Upper lobe of left lung (tissue), 4 donors: ENCODE measurements at regions not wholly inside any gene's neighbourhood (a gene's known extent, or its start where the extent isn't known, plus 50 kb on each side); places are given as distances from the start of the nearest gene placed in this dataset.
"Not testable (repeated sequence)": the region's sequence is repeated elsewhere in the genome, so short reads cannot be mapped to it uniquely, and the experiment has no call there.

ENCODE experiments used
- EP300 ChIP-seq, 4 donors: sonication (generic); formaldehyde crosslinking; IDR thresholded peaks; one replicate each; pipeline ENCODE4 v1.5.1; 2017; ENCODE audit warnings: antibody characterized with exemption in 4 of 4, control low read depth in 2 of 4
- POLR2A ChIP-seq, 4 donors: fragments of 450-650 bp; IDR thresholded peaks; one replicate each; pipeline ENCODE4 v1.5.1; 2016 to 2017; ENCODE audit warnings: antibody characterized with exemption in 4 of 4, mild to moderate bottlenecking in 2 of 4
- POLR2AphosphoS5 ChIP-seq, 2 donors: sonication (generic); formaldehyde crosslinking; IDR thresholded peaks; one replicate each; pipeline ENCODE4 v1.5.1; 2017; ENCODE audit warnings: antibody characterized with exemption in 2 of 2
- TF ChIP-seq, protein P1 (sequence below), 6 experiments: fragments of 450-650 bp in 4 of 6; fragments of 200-600 bp in 2 of 6; sonication (generic) in 2 of 6; IDR thresholded peaks; one replicate each; pipeline ENCODE4 v1.5.1; 2016 to 2019; ENCODE audit warnings: antibody characterized with exemption in 6 of 6

DNA sequence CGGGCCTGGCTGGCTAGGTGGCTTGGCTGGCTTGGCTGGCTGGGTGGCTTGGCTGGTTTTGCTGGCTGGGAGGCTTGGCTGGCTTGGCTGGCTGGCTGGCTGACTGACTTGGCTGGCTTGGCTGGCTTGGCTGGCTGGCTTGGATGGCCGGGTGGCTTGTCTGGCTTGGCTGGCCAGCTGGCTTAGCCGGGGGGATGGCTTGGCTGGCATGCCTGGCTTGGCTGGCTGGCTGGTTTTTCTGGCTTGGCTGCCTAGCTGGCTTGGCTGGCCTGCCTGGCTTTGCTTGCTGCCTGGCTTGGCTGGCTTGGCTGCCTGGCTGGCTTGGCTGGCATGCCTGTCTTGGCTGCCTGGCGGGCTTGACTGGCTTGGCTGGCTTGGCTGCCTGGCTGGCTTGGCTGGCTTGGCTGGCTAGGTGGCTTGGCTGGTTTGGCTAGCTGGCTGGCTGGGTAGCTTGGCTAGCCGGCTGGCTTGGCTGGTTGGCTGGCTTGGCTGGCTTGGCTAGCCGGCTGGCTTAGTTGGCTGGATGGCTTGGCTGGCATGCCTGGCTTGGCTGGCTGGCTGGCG lies 2829.6 kb downstream of the RPIA start:
- TF ChIP-seq, protein P1, sequence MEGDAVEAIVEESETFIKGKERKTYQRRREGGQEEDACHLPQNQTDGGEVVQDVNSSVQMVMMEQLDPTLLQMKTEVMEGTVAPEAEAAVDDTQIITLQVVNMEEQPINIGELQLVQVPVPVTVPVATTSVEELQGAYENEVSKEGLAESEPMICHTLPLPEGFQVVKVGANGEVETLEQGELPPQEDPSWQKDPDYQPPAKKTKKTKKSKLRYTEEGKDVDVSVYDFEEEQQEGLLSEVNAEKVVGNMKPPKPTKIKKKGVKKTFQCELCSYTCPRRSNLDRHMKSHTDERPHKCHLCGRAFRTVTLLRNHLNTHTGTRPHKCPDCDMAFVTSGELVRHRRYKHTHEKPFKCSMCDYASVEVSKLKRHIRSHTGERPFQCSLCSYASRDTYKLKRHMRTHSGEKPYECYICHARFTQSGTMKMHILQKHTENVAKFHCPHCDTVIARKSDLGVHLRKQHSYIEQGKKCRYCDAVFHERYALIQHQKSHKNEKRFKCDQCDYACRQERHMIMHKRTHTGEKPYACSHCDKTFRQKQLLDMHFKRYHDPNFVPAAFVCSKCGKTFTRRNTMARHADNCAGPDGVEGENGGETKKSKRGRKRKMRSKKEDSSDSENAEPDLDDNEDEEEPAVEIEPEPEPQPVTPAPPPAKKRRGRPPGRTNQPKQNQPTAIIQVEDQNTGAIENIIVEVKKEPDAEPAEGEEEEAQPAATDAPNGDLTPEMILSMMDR (IDR thresholded peaks at IDR 0.05), result not testable (repeated sequence)
- not testable (repeated sequence) for TF ChIP-seq POLR2A, EP300, POLR2AphosphoS5 (IDR thresholded peaks at IDR 0.05)
